ENCODE measurements at regions not wholly inside any gene's neighbourhood (a gene's known extent, or its start where the extent isn't known, plus 50 kb on each side); places are given as distances from the start of the nearest gene placed in this dataset.

DNA sequence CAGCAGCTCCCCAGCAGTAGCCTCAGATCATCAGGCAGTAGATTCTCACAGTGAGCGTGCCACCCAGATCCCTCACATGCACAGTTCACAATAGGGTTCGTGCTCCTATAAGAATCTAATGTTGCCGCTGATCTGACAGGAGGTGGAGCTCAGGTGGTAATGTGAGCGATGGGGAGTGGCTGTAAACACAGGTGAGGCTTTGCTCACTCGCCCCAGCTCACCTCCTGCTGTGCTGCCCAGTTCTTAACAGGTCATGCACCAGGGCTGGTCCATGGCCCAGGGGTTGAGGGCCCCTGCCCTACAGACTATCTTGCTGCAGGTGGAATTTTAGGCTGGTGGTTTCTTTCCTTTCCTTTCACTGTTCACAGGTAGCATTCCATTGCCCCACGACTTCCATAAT lies 100.2 kb downstream of the MRPL36 start:
- no peaks in the 10 kb centered on the region for H3K9me3 Mint-ChIP-seq (ENCODE audit: low read depth)
- H3K4me1 Mint-ChIP-seq (ENCODE audit: low read depth): no peaks in the 10 kb centered on the region
- TF ChIP-seq, protein P1, sequence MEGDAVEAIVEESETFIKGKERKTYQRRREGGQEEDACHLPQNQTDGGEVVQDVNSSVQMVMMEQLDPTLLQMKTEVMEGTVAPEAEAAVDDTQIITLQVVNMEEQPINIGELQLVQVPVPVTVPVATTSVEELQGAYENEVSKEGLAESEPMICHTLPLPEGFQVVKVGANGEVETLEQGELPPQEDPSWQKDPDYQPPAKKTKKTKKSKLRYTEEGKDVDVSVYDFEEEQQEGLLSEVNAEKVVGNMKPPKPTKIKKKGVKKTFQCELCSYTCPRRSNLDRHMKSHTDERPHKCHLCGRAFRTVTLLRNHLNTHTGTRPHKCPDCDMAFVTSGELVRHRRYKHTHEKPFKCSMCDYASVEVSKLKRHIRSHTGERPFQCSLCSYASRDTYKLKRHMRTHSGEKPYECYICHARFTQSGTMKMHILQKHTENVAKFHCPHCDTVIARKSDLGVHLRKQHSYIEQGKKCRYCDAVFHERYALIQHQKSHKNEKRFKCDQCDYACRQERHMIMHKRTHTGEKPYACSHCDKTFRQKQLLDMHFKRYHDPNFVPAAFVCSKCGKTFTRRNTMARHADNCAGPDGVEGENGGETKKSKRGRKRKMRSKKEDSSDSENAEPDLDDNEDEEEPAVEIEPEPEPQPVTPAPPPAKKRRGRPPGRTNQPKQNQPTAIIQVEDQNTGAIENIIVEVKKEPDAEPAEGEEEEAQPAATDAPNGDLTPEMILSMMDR (IDR thresholded peaks at IDR 0.05): no peak
- DNase-seq (ENCODE audit: low spot score): no peak
- no peak overlapping the region for H3K4me3 Mint-ChIP-seq (ENCODE audit: unreplicated experiment)
- no peaks in the 10 kb centered on the region for H3K36me3 Mint-ChIP-seq (ENCODE audit: low read depth)
- H3K27me3 Mint-ChIP-seq (ENCODE audit: low read depth): peaks cover 23% of the 10 kb centered on the region
- no peak overlapping the region for H3K27ac Mint-ChIP-seq (ENCODE audit: unreplicated experiment)

DNA sequence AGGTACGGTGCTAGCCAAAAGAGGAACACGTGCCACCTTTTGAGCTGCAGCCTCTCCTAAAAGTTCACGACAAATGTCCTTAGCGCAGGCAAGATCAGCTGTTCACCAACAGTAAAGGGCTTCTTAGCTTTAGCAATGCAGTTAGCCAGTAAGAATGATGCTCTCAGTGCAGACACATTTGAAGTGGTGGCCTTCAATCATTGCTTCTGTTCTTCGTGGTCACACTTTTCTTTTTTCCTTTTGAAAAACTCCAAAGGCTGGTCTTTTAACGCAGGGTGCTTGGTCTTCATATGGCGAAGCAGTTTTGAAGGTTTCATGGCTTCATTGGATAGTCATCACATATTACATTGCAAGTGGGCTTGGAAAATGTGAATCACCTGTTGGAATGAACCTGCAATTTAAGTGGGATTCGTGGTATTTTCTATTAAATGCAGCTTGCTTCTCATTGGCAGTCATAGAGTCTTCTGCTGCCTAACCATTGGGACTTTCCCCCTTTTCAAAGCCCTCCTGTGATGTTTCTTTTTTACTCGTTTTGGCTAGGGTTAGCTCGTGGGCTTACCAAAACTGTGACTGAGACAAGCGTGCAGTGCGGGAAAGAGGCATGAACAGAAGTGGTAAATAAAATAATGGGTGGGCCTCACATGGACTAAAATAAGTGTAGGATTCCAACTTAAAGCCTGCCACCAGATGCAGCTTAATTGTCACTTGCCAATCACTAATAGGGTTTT lies 100.9 kb downstream of the MRPL36 start:
- Mint-ChIP-seq H3K27me3 (ENCODE audit: low read depth) (peaks cover 26% of the 10 kb centered on the region), H3K9me3 (ENCODE audit: low read depth) (no peaks in the 10 kb centered on the region), H3K27ac (ENCODE audit: unreplicated experiment) (no peak overlapping the region), H3K4me1 (ENCODE audit: low read depth) (no peaks in the 10 kb centered on the region), H3K4me3 (ENCODE audit: unreplicated experiment) (no peak overlapping the region), H3K36me3 (ENCODE audit: low read depth) (no peaks in the 10 kb centered on the region)
- DNase-seq (ENCODE audit: low spot score): no peak
- TF ChIP-seq, protein P1 (IDR thresholded peaks at IDR 0.05): no peak

DNA sequence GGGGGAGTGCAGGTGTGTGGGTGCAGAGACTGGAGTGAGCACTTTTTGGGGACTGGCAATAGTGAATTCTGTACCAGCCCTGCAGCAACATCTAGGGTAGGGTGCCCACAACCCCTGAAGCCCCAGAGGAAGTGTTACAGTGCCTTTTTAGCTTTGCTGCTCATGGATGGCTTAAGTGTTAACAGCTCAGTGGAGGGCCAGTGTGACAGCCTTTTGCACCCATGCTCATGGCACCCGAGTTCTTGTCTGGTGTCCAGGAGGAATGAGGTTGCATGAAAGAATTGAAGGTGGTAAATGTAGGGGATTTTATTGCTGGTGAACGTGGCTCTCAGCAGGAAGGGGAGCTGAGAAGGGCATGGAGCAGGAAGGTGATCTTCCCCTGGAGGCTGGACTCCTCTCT lies 107.3 kb downstream of the MRPL36 start:
- H3K36me3 Mint-ChIP-seq (ENCODE audit: low read depth): no peaks in the 10 kb centered on the region
- peaks cover 15% of the 10 kb centered on the region for H3K9me3 Mint-ChIP-seq (ENCODE audit: low read depth)
- H3K27me3 Mint-ChIP-seq (ENCODE audit: low read depth): peaks cover 9% of the 10 kb centered on the region
- no peak overlapping the region for H3K4me3 Mint-ChIP-seq (ENCODE audit: unreplicated experiment)
- no peak overlapping the region for H3K27ac Mint-ChIP-seq (ENCODE audit: unreplicated experiment)
- TF ChIP-seq, protein P1 (IDR thresholded peaks at IDR 0.05): no peak
- H3K4me1 Mint-ChIP-seq (ENCODE audit: low read depth): no peaks in the 10 kb centered on the region
- DNase-seq (ENCODE audit: low spot score): no peak

DNA sequence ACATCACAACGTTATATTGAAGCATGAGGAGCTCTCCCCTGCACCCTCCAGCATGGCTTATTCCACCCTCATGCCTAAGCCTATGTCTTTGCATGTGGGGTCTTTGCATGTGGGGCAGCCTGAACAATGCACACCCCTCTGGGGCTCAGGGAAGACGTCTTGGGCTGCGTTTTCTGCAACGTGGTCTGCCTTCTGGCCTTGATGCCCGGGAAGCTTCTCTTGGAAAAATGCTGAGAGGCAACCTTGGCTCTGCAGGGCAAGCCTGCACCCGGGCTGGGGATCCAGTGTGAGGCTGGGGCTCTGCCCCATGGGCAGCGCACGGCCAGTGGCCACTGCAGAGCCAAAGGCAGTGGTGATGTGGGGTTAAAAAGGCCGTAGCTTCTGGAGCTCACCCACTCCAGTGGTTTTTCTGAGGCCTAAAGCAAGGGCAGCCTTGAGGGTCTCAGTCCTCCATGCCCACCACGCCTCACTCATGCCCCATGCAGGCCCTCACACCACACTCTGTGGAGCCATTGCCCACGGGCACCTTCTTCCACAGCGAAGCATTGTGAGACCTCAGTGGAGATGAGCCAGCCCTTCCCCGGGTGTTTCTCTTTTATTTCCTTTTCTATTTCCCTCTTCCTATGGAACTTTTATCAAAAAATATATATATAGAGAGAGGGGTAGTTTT lies 112.2 kb downstream of the MRPL36 start:
- Mint-ChIP-seq H3K27me3 (ENCODE audit: low read depth) (peaks cover 22% of the 10 kb centered on the region), H3K27ac (ENCODE audit: unreplicated experiment) (no peak overlapping the region), H3K4me3 (ENCODE audit: unreplicated experiment) (no peak overlapping the region), H3K36me3 (ENCODE audit: low read depth) (no peaks in the 10 kb centered on the region), H3K4me1 (ENCODE audit: low read depth) (no peaks in the 10 kb centered on the region), H3K9me3 (ENCODE audit: low read depth) (peaks cover 15% of the 10 kb centered on the region)
- TF ChIP-seq, protein P1 (IDR thresholded peaks at IDR 0.05): no peak
- no peak for DNase-seq (ENCODE audit: low spot score)

DNA sequence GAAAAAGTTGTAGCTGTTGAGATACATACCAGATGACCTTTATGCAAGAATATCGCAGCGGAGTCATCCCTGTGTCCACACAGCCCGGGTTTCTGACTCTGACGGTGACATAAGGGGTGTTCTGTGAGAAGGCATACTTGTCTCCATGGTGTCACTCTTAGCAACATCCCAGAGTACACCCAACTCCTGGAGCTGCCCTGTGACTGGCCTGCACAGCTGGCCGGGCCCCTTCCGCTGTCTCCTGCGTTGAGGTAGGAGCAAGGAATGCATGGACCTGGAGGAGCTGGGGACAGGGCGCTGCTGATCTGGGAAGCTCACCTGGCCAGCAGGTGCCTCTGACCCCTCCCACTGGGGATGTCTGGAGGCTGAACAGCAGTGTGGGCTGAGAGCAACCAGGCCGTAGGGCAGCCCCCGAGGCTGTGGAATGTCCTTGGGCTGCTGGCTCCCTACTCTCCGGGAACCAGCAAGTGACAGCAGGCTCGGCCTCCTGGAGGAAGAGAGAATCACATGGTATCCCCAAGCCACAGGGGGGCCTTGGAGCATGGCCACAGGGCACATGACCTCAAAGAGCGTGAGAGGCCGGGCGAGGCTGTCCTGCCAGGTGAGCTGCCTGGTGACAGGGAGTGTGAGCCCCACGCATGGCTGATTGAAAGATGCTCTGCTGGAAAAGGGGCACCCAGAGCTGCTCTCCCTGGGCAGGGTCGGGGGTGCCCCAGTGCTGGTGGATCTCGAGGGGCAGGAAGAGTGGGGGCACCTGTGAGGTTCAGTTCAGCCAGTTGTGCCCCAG lies 113.4 kb downstream of the MRPL36 start:
- Mint-ChIP-seq H3K36me3 (ENCODE audit: low read depth) (no peaks in the 10 kb centered on the region), H3K4me3 (ENCODE audit: unreplicated experiment) (no peak overlapping the region), H3K4me1 (ENCODE audit: low read depth) (no peaks in the 10 kb centered on the region), H3K27me3 (ENCODE audit: low read depth) (peaks cover 22% of the 10 kb centered on the region), H3K9me3 (ENCODE audit: low read depth) (peaks cover 15% of the 10 kb centered on the region), H3K27ac (ENCODE audit: unreplicated experiment) (no peak overlapping the region)
- TF ChIP-seq, protein P1 (IDR thresholded peaks at IDR 0.05): no peak
- DNase-seq (ENCODE audit: low spot score): no peak

Data from chondrocyte (in vitro differentiated cells).